A204.1 (cell line): ENCODE measurements at regions not wholly inside any gene's neighbourhood (a gene's known extent, or its start where the extent isn't known, plus 50 kb on each side); places are given as distances from the start of the nearest gene placed in this dataset.
"Not testable (repeated sequence)": the region's sequence is repeated elsewhere in the genome, so short reads cannot be mapped to it uniquely, and the experiment has no call there.

Experiments used
- FAIRE-seq: peaks from 2 replicates; lab custom pipeline; 2012; peaks lifted over from hg19 to GRCh38; lab: Jason Lieb, UNC

- peak; percentile 91 for FAIRE-seq
These were observed 61.2 kb upstream of the ZNF322 start for GRCh38 chr6:26720663-26721218.

GRCh38 chr6:26730019-26730766 is 70.6 kb upstream of the ZNF322 start:
- FAIRE-seq: not testable (repeated sequence)

GRCh38 chr6:26734776-26735472 is 75.4 kb upstream of the ZNF322 start:
- peak; percentile 78 for FAIRE-seq

- no peak for FAIRE-seq
These were observed 80.3 kb upstream of the ZNF322 start for GRCh38 chr6:26739811-26740210.

- FAIRE-seq: no peak
These were observed 83.7 kb upstream of the ZNF322 start for GRCh38 chr6:26743157-26743821.

GRCh38 chr6:26743941-26744699 is 84.6 kb upstream of the ZNF322 start:
- no peak for FAIRE-seq

- FAIRE-seq: not testable (repeated sequence)
These were observed 85.3 kb upstream of the ZNF322 start for GRCh38 chr6:26744837-26745282.

GRCh38 chr6:26745964-26746363 is 86.4 kb upstream of the ZNF322 start:
- not testable (repeated sequence) for FAIRE-seq

- FAIRE-seq: not testable (repeated sequence)
These were observed 89.7 kb upstream of the ZNF322 start for GRCh38 chr6:26749126-26749758.

- FAIRE-seq: not testable (repeated sequence)
These were observed 90.2 kb upstream of the ZNF322 start for GRCh38 chr6:26749759-26750126.

GRCh38 chr6:26754212-26754611 is 94.7 kb upstream of the ZNF322 start:
- FAIRE-seq: no peak

GRCh38 chr6:26754801-26755200 is 95.3 kb upstream of the ZNF322 start:
- FAIRE-seq: not testable (repeated sequence)

- not testable (repeated sequence) for FAIRE-seq
These were observed 96.7 kb upstream of the ZNF322 start for GRCh38 chr6:26756067-26756805.

- peak; percentile 40 for FAIRE-seq
These were observed 106.8 kb upstream of the ZNF322 start for GRCh38 chr6:26766203-26766902.

GRCh38 chr6:26770941-26771666 is 111.6 kb upstream of the ZNF322 start:
- FAIRE-seq: peak; percentile 46

GRCh38 chr6:26773414-26773813 is 113.9 kb upstream of the ZNF322 start:
- not testable (repeated sequence) for FAIRE-seq

- peak; percentile 21 for FAIRE-seq
These were observed 121.0 kb upstream of the ZNF322 start for GRCh38 chr6:26780563-26780962.

GRCh38 chr6:26795474-26796307 is 136.1 kb upstream of the ZNF322 start:
- FAIRE-seq: not testable (repeated sequence)
